Activated CD4-positive, alpha-beta T cell treated with anti-CD3 and anti-CD28 coated beads for 4 hours (primary cell): ENCODE measurements at regions not wholly inside any gene's neighbourhood (a gene's known extent, or its start where the extent isn't known, plus 50 kb on each side); places are given as distances from the start of the nearest gene placed in this dataset.
"Not testable (repeated sequence)": the region's sequence is repeated elsewhere in the genome, so short reads cannot be mapped to it uniquely, and the experiment has no call there.

Experiments
- DNase-seq, 2 donors: peaks; one replicate each; pipeline ENCODE4 v3.0.0-alpha.2; 2020

DNA sequence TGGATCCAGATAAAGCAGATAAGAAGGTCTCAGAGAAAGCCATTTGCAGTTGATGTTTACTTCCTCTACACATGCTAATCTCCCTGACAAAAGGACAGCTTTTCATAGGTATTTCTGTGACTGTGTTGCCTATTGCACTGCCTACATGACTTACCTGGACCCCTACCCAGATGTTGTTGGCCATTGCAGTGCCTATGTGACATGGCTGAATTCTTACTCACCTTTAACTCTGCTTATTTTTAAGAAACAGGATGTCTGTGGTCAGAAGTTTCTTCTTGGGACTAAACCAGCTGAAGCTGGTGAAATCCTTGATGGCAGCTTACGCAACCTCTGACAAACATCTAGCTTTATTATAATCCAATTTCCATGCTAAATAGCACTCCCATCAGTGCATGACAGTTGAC is 50.7 kb downstream of the PPIAL4D start:
- DNase-seq = not testable (repeated sequence)

DNA sequence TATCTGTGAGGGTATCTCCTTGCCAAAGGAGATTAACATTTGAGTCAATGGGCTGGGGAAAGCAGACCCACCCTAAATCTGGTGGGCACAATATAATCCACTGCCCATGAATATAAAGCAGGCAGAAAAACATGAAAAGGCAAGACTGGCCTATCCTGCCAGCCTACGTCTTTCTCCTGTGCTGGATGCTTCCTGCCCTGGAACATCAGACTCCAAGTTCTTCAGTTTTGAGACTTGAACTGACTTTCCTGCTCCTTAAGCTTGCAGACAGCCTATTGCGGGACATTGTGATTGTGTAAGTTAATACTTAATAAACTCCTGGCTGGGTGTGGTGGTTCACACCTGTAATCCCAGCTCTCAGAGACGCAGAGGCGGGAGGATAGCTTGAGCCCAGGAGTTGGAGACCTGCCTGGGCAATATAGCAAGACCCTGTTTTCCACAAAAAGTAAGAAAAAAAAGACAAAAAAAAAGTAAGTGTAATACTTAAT is 52.4 kb downstream of the PPIAL4D start:
- not testable (repeated sequence) for DNase-seq

DNA sequence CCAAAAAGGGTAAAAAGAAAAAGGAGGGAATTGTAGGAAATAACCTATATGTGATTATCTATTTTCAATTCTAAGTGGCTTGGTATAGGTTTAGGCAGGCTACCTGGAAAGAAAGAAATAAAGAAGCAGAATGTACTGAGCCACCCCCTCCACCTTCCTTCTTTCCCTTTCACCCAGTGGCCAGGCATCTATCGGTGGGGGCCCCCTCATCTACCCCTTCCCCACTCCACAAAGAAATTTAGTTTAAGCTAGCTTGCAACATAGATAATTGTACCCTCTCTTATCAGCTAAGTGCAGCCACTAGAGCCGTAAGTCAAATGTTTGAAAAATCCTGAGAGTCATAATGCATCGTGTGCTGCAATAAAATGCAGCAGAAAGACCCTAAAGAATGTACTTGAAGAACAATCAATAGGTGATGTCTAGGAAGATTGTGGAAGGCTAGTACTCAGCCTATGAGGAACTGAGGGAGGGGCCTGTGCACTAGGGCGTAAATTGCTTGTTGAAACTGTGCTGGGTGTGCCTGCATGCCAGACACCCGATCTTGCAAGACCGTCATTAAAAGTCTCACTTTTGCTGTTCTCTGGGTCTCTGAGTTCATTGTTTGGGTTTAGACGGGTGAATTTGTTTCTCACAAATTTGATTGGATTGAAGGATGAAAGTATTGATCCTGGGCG is 53.0 kb downstream of the PPIAL4D start:
- peak in 1 of 2 donors; percentile 12 for DNase-seq

DNA sequence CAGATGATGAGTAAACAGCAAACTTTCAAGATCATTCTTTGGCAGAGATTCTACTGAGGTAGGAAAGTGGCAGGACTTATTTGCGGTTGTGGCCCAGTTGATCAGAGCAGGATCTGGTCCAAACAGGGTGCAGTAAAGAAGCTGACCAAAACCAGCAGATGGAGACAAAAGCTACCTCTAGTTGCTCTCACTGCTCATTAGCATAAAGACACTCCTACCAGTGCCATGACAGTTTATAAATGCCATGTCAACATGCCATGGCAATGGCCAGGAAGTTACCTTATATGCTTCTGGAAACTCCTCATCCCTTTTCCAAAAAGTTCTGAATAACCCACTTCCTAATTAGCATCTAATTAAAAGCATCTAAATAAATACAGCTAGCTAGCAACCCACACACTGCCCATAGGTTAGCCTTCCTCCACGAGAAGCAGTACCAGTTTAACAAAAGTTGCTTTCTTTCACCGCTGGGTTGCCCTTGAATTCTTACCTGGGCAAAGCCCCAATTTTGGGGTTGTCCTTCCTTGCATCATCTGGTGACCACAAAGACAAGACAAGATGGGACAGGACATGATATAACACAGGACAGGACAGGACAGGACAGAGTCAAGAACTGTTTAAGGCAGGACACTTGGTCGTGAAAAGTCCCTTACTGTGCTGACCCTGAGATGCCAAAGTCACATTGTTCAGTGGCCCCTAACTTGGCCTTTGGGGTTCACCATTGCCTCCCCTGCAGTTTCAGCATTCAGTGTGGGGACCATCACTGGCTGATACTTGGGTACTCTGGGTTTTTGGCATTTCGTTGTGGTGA is 59.2 kb downstream of the PPIAL4D start:
- DNase-seq = not testable (repeated sequence)

DNA sequence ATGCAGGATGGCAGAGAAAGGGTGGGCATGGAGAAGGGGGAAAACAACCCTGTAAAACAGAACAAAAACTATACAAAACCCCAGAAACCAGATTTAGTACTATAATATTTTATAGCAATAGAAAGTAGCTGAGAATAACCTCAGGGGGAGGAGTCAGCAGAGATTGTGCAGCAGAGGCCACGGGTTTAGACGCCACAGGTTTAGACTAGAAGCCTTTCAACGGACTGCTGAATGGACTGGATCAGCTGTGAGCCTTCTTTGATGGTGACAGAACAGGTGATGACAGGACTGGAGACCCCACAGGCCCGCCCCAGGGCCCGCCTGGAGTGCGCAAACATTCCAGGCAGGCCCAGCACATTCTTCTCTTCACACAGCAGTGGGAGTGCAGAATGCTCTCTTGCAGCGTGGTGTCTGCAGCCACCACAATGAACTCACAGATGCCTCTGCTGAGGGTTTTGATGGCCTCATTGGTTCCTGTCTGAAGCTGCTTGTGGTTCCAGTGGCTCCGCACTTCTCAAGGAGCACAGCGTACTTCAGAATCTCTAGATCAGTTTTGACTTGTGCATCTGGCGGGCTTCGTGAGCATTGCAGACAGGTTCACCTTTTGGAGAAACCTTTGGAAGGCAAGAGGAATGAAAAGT is 65.6 kb downstream of the PPIAL4D start:
- DNase-seq = not testable (repeated sequence)

DNA sequence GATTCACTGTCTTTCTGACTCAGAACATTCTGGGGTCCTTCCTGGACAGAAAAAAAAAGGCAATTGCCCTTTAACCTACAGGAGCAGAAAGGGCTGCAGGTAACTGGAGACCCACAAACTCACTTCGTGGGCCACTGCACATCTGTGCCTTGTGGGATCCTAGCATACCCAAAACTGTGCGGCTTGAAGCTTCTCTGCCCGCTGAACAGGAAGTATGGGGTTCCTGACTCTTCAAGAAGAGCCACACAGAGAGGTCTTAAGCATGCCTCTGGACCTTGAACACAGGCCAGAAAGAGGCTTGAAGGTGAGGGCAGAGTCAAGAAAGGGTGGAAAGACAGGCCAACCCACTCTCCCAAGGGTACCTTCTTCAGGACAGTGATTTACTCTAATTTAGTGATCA is 67.6 kb downstream of the PPIAL4D start:
- DNase-seq = not testable (repeated sequence)

DNA sequence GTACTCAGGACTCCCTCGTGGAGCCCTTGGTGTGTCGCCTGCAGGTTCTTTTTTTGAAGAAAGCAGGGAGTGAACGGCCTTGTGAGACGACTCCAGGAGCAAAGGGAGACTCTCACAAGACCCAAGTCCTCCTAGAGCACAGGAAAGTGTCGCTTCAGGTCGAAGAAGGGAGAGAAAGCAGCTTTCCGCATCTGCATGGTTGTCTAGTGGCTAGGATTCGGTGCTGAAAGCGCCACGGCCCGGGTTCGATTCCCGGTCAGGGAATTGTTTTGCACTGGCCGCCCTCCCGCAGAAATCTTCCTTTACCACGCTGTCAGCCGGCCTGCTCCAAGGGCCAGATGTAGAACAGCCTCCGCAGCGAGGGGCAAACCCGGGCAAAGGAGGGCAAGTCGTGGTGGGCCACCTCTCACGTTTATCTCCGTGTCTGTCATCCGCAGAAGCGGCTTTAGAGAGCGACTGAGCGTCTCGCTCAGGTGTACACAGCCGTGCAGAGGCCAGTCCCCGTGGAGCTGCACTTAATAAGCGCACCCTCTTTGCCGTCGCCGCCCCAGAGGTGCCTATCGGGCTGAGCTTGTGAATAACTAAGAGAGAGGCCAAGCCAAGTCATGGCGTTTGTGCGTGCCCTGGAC is 72.6 kb downstream of the FAM72D start:
- not testable (repeated sequence) for DNase-seq

DNA sequence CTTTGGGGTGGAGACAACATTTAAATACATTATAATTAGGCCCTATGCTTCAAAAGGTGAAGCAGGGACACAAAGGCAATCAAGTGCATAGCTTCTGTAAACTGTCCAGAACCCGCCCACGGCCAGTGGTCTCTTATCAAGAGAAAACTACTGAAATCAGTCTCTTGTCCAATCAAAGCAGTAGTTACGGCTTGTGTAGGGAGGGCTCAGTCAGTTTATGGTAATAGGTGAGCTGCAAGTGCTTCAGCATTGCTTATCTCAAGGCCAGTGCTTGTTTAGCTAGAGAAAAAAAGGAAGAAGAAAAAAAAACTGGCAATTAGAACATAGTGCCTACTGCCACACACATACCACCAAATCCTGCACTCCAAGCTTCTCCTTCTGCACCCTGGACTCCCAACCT is 68.6 kb downstream of the FAM72D start:
- not testable (repeated sequence) for DNase-seq
